Hematopoietic multipotent progenitor cell treated with erythropoietin and hydrocortisone succinate and interleukin-3 and kit ligand, for 17 days (in vitro differentiated cells): ENCODE measurements at regions not wholly inside any gene's neighbourhood (a gene's known extent, or its start where the extent isn't known, plus 50 kb on each side); places are given as distances from the start of the nearest gene placed in this dataset.
"Not testable (repeated sequence)": the region's sequence is repeated elsewhere in the genome, so short reads cannot be mapped to it uniquely, and the experiment has no call there.

Source experiments
- DNase-seq: peaks from one replicate; pipeline ENCODE4 v3.0.0-alpha.2; 2015; ENCODE audit warnings: low spot score

DNA sequence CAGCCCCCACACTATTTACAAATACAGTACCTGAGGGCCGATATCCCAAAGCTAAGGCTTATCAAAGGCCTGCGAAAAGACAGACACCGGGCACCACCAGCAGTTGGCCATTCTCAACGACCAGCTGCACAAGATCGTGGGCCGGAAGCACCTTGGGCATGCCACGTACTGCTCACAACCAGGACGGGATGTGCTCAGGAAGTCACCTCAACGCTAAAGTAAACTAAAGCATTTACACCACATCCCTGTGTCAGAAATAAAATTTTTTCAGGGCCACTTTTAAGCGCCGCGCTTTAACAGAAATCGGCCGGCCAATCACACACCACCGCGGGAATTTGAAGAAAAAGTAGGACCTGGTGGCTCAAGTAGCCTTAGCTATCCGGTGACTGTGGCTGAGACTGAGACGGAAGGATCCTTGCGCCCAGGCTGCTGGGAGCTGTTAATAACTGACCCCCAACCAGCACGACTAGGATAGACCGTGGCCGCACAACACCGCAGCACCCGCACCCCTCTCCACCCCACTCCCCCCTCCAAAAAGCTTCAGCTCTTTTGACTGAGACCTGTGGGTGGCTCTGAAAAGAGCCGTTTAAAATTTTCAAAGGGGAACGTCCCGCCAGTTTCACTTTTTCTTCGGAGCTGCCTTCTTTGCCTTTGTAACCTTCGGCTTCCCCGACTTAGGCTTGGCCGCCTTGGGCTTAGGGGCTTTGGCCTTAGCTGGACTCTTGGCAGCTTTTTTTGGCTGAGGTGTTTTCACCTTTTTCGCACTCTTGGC is 131.2 kb upstream of the BTN3A2 start:
- peak; percentile 65 for DNase-seq

- DNase-seq = peak; percentile 79
Measured at GRCh38 chr6:26234421-26235301, 130.3 kb upstream of the BTN3A2 start.

DNA sequence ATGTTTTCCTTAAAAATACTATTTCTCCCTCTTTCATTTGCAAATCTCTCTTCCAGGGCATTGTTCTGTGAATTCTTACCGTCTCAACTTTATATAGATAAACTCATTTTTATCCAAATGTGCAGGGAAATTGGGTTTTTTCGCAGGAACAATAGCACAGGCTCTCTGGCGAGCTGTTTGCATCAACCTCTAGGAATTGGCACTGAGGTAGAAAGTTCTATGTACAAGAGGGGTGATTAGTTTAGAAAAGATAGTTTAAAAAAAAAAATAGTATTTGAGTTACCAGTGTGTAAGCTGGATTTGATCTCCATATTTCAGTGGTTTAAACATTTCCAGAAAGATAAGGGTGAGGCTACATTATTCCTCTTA is 129.7 kb upstream of the BTN3A2 start:
- DNase-seq = no peak

- not testable (repeated sequence) for DNase-seq
Measured at GRCh38 chr6:26239415-26239814, 125.6 kb upstream of the BTN3A2 start.

- peak; percentile 79 for DNase-seq
Measured at GRCh38 chr6:26240157-26241032, 124.6 kb upstream of the BTN3A2 start.

DNA sequence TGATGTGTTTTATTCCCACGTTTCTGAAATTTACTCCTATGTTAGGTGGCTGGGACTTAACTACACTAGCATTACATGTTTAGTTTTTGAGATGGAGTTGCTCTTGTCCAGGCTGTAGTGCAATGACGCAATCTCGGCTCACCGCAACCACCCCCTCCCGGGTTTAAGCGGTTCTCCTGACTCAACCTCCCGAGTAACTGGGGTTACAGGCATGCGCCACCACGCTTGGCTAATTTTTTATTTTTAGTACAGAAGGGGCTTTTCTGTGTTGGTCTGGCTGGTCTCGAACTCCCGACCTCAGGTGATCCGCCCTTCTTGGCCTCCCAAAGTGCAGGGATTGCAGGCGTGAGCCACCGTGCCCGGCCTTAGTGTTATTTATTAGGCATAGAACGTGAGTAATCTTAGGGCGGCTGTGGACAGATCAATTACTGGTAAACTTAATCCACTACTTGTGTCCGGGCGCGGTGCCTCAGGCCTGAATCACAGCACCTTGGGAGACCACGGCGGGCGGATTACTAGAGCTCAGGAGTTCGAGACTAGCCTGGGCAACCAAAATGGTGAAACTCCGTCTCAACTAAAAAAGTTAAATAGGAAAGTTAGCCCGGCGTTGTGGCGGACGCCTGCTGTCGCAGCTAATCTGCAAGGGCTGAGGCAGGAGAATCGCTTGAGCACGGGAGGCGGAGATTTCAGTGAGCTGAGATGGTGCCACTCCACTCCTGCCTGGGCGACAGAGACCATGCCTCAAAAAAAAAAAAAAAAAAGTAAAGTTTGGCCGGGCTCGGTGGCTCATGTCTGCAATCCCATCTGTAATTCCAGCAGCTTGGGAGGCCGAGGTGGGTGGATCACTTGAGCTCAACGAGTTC is 123.7 kb upstream of the BTN3A2 start:
- no peak for DNase-seq

DNA sequence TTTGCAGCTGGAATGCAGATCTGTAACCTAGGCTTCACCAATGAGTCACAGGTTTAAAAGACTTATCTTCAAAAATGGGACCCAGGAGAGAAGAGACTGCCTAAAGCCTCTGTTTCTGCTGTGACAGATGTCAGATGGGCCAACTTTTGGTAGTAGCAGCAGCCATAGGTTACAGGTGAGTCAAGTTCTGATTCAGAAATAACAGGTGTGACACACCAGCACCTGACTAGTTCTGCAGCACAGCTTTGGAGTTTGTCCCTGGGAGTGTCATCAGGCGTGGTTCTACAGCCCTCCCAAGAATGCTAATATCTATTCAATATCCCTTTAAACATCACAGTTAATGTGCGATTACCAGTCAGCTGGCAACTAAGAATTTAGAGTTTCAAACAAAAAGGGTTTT is 121.9 kb upstream of the BTN3A2 start:
- no peak for DNase-seq

GRCh38 chr6:26243752-26244151 is 121.2 kb upstream of the BTN3A2 start:
- DNase-seq = no peak

DNA sequence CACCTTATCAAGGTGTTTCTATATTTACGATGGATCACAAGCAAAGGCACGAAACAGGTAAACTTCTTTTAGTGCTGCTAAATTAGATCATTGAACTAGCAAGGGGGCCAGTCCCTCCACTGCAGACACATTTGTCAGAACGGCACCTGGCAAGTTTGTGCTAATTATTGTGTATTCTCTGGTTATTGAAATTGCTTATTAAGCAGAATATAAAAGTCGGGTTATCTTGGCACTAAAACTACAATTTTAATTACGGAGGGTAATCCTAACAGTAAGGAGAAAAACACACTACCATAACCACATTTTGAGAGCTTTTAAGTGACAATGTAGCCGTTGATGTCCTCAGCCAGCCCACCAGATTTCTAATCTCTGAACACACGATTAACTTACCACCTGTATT is 118.9 kb upstream of the BTN3A2 start:
- DNase-seq = no peak

- DNase-seq = no peak
Measured at GRCh38 chr6:26246553-26246952, 118.4 kb upstream of the BTN3A2 start.

DNA sequence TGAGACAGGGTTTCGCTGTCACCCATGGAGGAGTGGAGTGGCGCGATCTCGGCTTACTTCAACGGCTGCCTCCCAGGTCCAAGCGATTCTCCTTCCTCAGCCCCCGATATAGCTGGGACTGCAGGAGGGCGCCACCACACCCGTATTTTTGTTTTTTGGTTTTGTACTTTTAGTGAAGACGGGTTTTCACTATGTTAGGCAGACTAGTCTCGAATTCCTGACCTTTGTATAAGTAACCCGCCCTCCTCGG is 115.4 kb upstream of the BTN3A2 start:
- DNase-seq = no peak

- DNase-seq = peak; percentile 84
Measured at GRCh38 chr6:26249957-26250697, 114.9 kb upstream of the BTN3A2 start.

DNA sequence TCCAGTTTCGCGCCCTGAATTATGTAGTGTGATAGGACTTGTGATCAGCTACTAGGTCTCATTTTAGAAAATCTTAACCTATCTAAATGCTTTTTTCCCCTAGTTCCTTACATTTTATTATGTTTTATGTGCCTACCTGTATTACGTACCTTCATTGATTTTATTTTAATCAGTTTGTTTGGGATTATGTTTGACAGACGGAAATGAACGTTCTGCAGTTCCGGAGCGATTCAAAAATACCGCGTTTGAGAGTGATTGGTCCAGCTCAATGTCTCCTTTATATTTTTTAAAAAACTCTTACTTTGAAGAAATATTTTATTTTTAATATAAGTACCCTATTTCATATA is 114.3 kb upstream of the BTN3A2 start:
- peak; percentile 75 for DNase-seq

DNA sequence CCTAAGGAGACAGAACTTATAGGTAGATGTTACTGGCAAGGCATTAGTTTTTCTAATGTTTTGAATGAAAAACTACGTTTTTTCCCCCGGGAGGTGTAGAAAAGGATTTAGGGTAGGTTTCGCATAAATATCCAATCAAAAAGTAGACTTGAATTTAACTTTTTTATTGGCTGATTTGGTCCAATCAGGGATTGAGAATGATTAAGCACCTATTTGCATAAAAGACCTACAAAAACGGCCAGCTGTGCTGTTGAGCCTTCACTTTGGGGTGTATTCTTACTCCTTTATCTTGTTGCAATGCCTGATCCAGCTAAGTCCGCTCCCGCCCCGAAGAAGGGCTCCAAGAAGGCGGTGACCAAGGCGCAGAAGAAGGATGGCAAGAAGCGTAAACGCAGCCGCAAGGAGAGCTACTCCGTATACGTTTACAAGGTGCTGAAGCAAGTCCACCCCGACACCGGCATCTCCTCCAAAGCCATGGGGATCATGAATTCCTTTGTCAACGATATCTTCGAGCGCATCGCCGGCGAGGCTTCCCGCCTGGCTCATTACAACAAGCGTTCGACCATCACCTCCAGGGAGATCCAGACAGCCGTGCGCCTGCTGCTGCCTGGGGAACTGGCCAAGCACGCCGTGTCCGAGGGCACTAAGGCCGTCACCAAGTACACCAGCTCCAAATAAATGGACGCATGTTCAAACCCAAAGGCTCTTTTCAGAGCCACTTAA is 113.5 kb upstream of the BTN3A2 start:
- peak; percentile 93 for DNase-seq

GRCh38 chr6:26252077-26252472 is 112.9 kb upstream of the BTN3A2 start:
- peak; percentile 45 for DNase-seq

GRCh38 chr6:26254724-26255123 is 110.3 kb upstream of the BTN3A2 start:
- no peak for DNase-seq

GRCh38 chr6:26257272-26257671 is 107.7 kb upstream of the BTN3A2 start:
- no peak for DNase-seq

DNA sequence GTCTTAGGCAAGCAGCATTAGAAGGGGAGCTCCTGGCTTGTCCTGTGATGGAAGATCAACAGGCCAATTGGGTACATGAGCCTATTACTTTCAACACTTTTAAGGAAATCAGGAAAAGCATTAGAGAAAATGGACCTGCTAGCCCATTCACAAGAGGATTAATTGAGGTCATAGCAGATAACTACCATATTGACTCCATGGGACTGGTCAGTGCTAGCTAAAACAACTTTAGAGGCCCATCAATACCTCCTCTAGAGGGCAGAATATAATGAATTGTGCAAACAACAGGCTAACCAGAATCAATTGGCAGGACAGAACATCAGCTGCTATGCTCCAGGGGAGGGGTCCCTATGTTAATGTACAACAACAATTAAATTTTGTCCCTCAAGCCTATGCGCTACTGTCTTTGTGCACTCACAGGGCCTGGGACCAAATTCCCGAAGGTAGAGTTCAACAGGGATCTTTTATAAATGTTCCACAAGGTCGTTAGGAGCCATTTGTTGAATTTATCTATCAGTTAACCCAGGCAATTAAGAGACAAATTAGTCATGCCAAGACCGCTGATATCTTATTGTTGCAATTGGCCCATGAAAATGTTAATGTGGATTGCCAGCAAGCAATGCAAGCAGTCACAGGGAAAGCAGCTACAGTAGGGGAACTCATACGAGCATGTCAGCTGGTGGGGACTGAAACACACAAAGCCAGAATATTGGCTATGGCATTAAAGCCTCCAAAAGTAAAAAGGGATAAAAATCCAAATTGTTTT is 106.6 kb upstream of the BTN3A2 start:
- peak; percentile 46 for DNase-seq

DNA sequence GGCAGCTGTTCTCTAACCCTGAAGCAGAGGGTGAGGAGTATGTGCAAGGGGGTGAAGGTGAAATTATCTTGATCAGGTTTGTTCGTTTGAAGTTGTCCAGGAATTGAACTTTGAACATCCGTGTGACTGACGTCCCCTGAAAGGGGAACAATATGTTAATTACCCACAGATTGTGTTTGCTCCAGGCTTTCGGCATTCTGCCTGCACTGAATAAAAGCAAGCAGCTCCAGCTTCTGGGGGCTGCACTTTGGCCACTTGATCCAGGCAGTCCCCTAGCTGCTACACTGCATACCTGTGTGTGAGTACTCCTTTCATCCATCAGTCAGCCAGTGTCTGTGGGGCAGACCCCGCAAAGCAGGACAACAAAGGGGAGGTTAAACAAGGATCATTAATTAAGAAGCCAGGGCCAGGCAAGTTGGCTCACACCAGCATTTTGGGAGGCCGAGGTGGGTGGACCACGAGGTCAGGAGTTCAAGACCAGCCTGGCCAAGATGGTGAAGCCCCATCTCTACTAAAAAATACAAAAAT is 104.8 kb upstream of the BTN3A2 start:
- DNase-seq = no peak
